SK-N-SH (cell line): ENCODE measurements at regions not wholly inside any gene's neighbourhood (a gene's known extent, or its start where the extent isn't known, plus 50 kb on each side); places are given as distances from the start of the nearest gene placed in this dataset.

ENCODE experiments used
- CTCF ChIA-PET: fragments of 300-600, 350-600 bp; formaldehyde crosslinking; extraction: SDS; loops from one replicate; lab custom pipeline; 2021; lab: Yijun Ruan, JAX
- POLR2A ChIA-PET: fragments of 350-600 bp; sonication (Branson Sonifier 250); formaldehyde crosslinking; extraction: SDS; loops from one replicate; lab custom pipeline; 2020; ENCODE audit warnings: antibody characterized with exemption, inconsistent platforms; lab: Yijun Ruan, JAX
- DNase-seq: peaks from one replicate; pipeline ENCODE4 v3.0.0; 2012
- H2AFZ ChIP-seq: fragments of 200-600 bp; sonication (generic); 2 replicates; pipeline ENCODE4 v1.8.1; 2016; ENCODE audit warnings: antibody characterized with exemption, mild to moderate bottlenecking, low read depth
- H3F3A ChIP-seq: fragments of 200-600 bp; sonication (generic); replicated peaks from 2 replicates; pipeline ENCODE3; 2016; ENCODE audit warnings: antibody characterized with exemption, mild to moderate bottlenecking; ENCODE audit not compliant: insufficient read depth
- H3K27ac ChIP-seq, 2 experiments: fragments of 200-500 bp in 1 of 2; fragments of 200-600 bp in 1 of 2; sonication (Bioruptor generic) in 1 of 2; sonication (generic), shearing (Covaris generic) in 1 of 2; 2 replicates each; pipeline versions ENCODE4 v1.5.1 to v1.6.1; 2014 to 2016; ENCODE audit warnings: low read depth in 2 of 2, inconsistent platforms in 1 of 2, low read length in 1 of 2, mild to moderate bottlenecking in 1 of 2, mixed read lengths in 1 of 2
- H3K27me3 ChIP-seq: fragments of 200-600 bp; sonication (generic), shearing (Covaris generic); 2 replicates; pipeline ENCODE4 v1.6.1; 2016; ENCODE audit warnings: mixed run types; ENCODE audit not compliant: insufficient read depth
- H3K36me3 ChIP-seq, 2 experiments: fragments of 200-500 bp in 1 of 2; fragments of 200-600 bp in 1 of 2; sonication (Bioruptor generic) in 1 of 2; sonication (generic) in 1 of 2; replicated peaks in 1 of 2; 2 replicates each; pipeline versions ENCODE3 to v1.5.1; 2014 to 2016; ENCODE audit warnings: low read length in 1 of 2, mild to moderate bottlenecking in 1 of 2; ENCODE audit not compliant: insufficient read depth in 2 of 2, control insufficient read depth in 1 of 2
- H3K4me1 ChIP-seq, 2 experiments: fragments of 200-500 bp in 1 of 2; fragments of 200-600 bp in 1 of 2; sonication (Bioruptor generic) in 1 of 2; sonication (generic), shearing (Covaris generic) in 1 of 2; 2 replicates each; pipeline versions ENCODE4 v1.5.1 to v1.6.1; 2014 to 2016; ENCODE audit warnings: low read depth in 1 of 2, low read length in 1 of 2, mixed run types in 1 of 2; ENCODE audit not compliant: insufficient read depth in 2 of 2, control insufficient read depth in 1 of 2
- H3K4me2 ChIP-seq: fragments of 200-600 bp; sonication (generic), shearing (Covaris generic); 2 replicates; pipeline ENCODE4 v1.6.1; 2017; ENCODE audit warnings: mixed run types
- H3K4me3 ChIP-seq, 2 experiments: fragments of 200-500 bp in 1 of 2; fragments of 200-600 bp in 1 of 2; sonication (Bioruptor generic) in 1 of 2; sonication (generic), shearing (Covaris generic) in 1 of 2; 2 replicates each; pipeline versions ENCODE4 v1.5.1 to v1.8.1; 2014 to 2016; ENCODE audit warnings: low read depth in 2 of 2, inconsistent platforms in 1 of 2, low read length in 1 of 2, mild to moderate bottlenecking in 1 of 2, mixed read lengths in 1 of 2, moderate library complexity in 1 of 2
- H3K79me2 ChIP-seq: fragments of 200-600 bp; sonication (generic); 2 replicates; pipeline ENCODE4 v1.8.1; 2017; ENCODE audit warnings: mild to moderate bottlenecking; ENCODE audit not compliant: insufficient read depth
- H3K9ac ChIP-seq: fragments of 200-600 bp; sonication (generic); 2 replicates; pipeline ENCODE4 v1.6.1; 2017; ENCODE audit warnings: mixed run types
- H3K9me2 ChIP-seq: fragments of 200-600 bp; sonication (generic); 2 replicates; pipeline ENCODE4 v1.6.1; 2017; ENCODE audit warnings: mixed run types
- H3K9me3 ChIP-seq: fragments of 200-600 bp; sonication (generic); 2 replicates; pipeline ENCODE4 v1.6.1; 2017; ENCODE audit warnings: mixed run types, mild to moderate bottlenecking, moderate library complexity
- H4K20me1 ChIP-seq: fragments of 200-600 bp; sonication (generic); 2 replicates; pipeline ENCODE4 v1.6.1; 2017; ENCODE audit warnings: mild to moderate bottlenecking, mixed run types; ENCODE audit not compliant: insufficient read depth
- CHD2 ChIP-seq: fragments of 150-350 bp; IDR thresholded peaks from 2 replicates; pipeline ENCODE4 v1.6.1; 2018; ENCODE audit warnings: low read length; ENCODE audit not compliant: partially characterized antibody
- GABPA ChIP-seq: IDR thresholded peaks from 2 replicates; pipeline ENCODE4 v1.4.0; 2012; ENCODE audit warnings: low read depth, mild to moderate bottlenecking
- JUND ChIP-seq: IDR thresholded peaks from 2 replicates; pipeline ENCODE4 v1.4.0; 2012
- MAX ChIP-seq: IDR thresholded peaks from 2 replicates; pipeline ENCODE4 v1.4.0; 2012; ENCODE audit warnings: low read depth
- MXI1 ChIP-seq: IDR thresholded peaks from 2 replicates; pipeline ENCODE4 v1.6.1; 2012; ENCODE audit warnings: mild to moderate bottlenecking, low read depth, low read length, improper control_type of control experiment
- NFIC ChIP-seq: IDR thresholded peaks from 2 replicates; pipeline ENCODE4 v1.4.0; 2012; ENCODE audit warnings: borderline replicate concordance
- NRF1 ChIP-seq: IDR thresholded peaks from 2 replicates; pipeline ENCODE4 v1.6.1; 2012; ENCODE audit warnings: low read depth, mild to moderate bottlenecking, low read length
- PBX3 ChIP-seq: IDR thresholded peaks from 2 replicates; pipeline ENCODE4; 2012
- POLR2AphosphoS5 ChIP-seq: IDR thresholded peaks from 2 replicates; pipeline ENCODE4 v1.6.1; 2012; ENCODE audit warnings: low read depth, low read length
- RCOR1 ChIP-seq: fragments of 150-350 bp; IDR thresholded peaks from 2 replicates; pipeline ENCODE4 v1.6.1; 2017; ENCODE audit warnings: antibody characterized with exemption, low read length
- REST ChIP-seq: IDR thresholded peaks from 2 replicates; pipeline ENCODE4 v1.6.1; 2012; ENCODE audit warnings: mild to moderate bottlenecking, low read depth, low read length, moderate library complexity
- RFX5 ChIP-seq: IDR thresholded peaks from 2 replicates; pipeline ENCODE4 v1.6.1; 2012; ENCODE audit warnings: mild to moderate bottlenecking, improper control_type of control experiment, low read length
- SMC3 ChIP-seq: IDR thresholded peaks from 2 replicates; pipeline ENCODE4 v1.6.1; 2012; ENCODE audit warnings: low read depth, low read length, improper control_type of control experiment
- TAF1 ChIP-seq: IDR thresholded peaks from 2 replicates; pipeline ENCODE4 v1.6.1; 2012; ENCODE audit warnings: low read depth, mild to moderate bottlenecking, low read length, moderate library complexity, borderline replicate concordance
- TEAD4 ChIP-seq: IDR thresholded peaks from 2 replicates; pipeline ENCODE4 v1.4.0; 2012; ENCODE audit warnings: mild to moderate bottlenecking, borderline replicate concordance; ENCODE audit not compliant: insufficient read depth
- USF1 ChIP-seq: IDR thresholded peaks from 2 replicates; pipeline ENCODE4 v1.4.0; 2012; ENCODE audit warnings: low read depth, borderline replicate concordance
- ZBTB33 ChIP-seq: IDR thresholded peaks from 2 replicates; pipeline ENCODE4 v1.4.0; 2012; ENCODE audit warnings: low read depth, borderline replicate concordance
- WGBS: methylation state at CpG from one replicate; pipeline ENCODE4 v1.1.6; 2017; ENCODE audit warnings: low lambda C conversion rate; 5-methylcytosine and 5-hydroxymethylcytosine counted together

- ChIA-PET CTCF (no interaction called here), POLR2A (no interaction called here)
- H3K27me3 ChIP-seq: no peaks in the 10 kb centered on the region
- no peak overlapping the region for H3K4me2 ChIP-seq
- no peaks in the 10 kb centered on the region for H3K4me1 ChIP-seq
- H3K9me2 ChIP-seq: no peaks in the 10 kb centered on the region
- H3K4me3 ChIP-seq: no peak overlapping the region
- H4K20me1 ChIP-seq: no peaks in the 10 kb centered on the region
- no peaks in the 10 kb centered on the region for H3K36me3 ChIP-seq
- no peak for TF ChIP-seq MXI1
- no peak for TF ChIP-seq POLR2AphosphoS5
- no peak for TF ChIP-seq REST
- no peak for TF ChIP-seq RFX5
- no peak for TF ChIP-seq NRF1
- H3K9ac ChIP-seq: no peak overlapping the region
- H3K27ac ChIP-seq: no peak overlapping the region
- no peaks in the 10 kb centered on the region for H3K9me3 ChIP-seq
- H2AFZ ChIP-seq: no peak overlapping the region
- no peaks in the 10 kb centered on the region for H3K79me2 ChIP-seq
- no peaks in the 10 kb centered on the region for H3F3A ChIP-seq
- DNase-seq: no peak
Measured at GRCh38 chr11:37484298-37484697, 886.3 kb upstream of the RAG2 start.

GRCh38 chr11:37483761-37484160 is 885.7 kb upstream of the RAG2 start:
- ChIA-PET CTCF (interaction anchor here (0.8 to 1.3 kb wide), 2 partner anchors 12 to 31 kb away, joined by 3 to 6 read pairs; no protein-coding TSS in a partner anchor), POLR2A (no interaction called here)
- Histone ChIP-seq H3K9me3 (no peaks in the 10 kb centered on the region), H3K36me3 (no peaks in the 10 kb centered on the region), H4K20me1 (no peaks in the 10 kb centered on the region), H3F3A (no peaks in the 10 kb centered on the region), H3K4me1 (no peaks in the 10 kb centered on the region), H3K79me2 (no peaks in the 10 kb centered on the region), H3K27ac (no peak overlapping the region), H2AFZ (no peak overlapping the region), H3K9ac (no peak overlapping the region), H3K27me3 (no peaks in the 10 kb centered on the region), H3K4me2 (no peak overlapping the region), H3K9me2 (no peaks in the 10 kb centered on the region), H3K4me3 (no peak overlapping the region)
- TF ChIP-seq MAX (no peak), CHD2 (no peak), TEAD4 (no peak), USF1 (no peak), ZBTB33 (no peak), NFIC (no peak), RCOR1 (no peak), GABPA (no peak), SMC3 (no peak), PBX3 (no peak), JUND (no peak), RFX5 (no peak), TAF1 (no peak)
- 72% methylated on average over 1 of the region's 1 CpG for WGBS
- no peak for DNase-seq
